Liver (tissue), 3 donors: ENCODE measurements at regions not wholly inside any gene's neighbourhood (a gene's known extent, or its start where the extent isn't known, plus 50 kb on each side); places are given as distances from the start of the nearest gene placed in this dataset.

Experiments used
- CTCF ChIP-seq: fragments of 150-350 bp; IDR thresholded peaks from 2 replicates; pipeline ENCODE4 v1.5.1; 2017; ENCODE audit warnings: improper control_type of control experiment, low read depth, low read length; ENCODE audit not compliant: missing input control
- EGR1 ChIP-seq, 2 donors: IDR thresholded peaks; 2 replicates each; pipeline ENCODE4 v1.6.1; 2016 to 2018; ENCODE audit warnings: antibody characterized with exemption in 2 of 2, low read depth in 2 of 2
- FOXA1 ChIP-seq: IDR thresholded peaks from 2 replicates; pipeline ENCODE4 v1.6.1; 2016; ENCODE audit warnings: antibody characterized with exemption
- GABPA ChIP-seq, 2 donors: IDR thresholded peaks in 1 of 2; conservative IDR thresholded peaks in 1 of 2; 2 replicates each; pipeline ENCODE4 v1.6.1; 2016; ENCODE audit warnings: antibody characterized with exemption in 2 of 2, mild to moderate bottlenecking in 1 of 2, moderate library complexity in 1 of 2
- RAD21 ChIP-seq, 2 donors: IDR thresholded peaks; 2 replicates each; pipeline ENCODE4 v1.6.1; 2016; ENCODE audit warnings: antibody characterized with exemption in 2 of 2, mild to moderate bottlenecking in 2 of 2
- RXRA ChIP-seq, 2 donors: IDR thresholded peaks; 2 replicates each; pipeline ENCODE4 v1.6.1; 2017 to 2018; ENCODE audit warnings: antibody characterized with exemption in 2 of 2, mild to moderate bottlenecking in 1 of 2
- SP1 ChIP-seq: IDR thresholded peaks from 2 replicates; pipeline ENCODE4 v1.6.1; 2018; ENCODE audit warnings: antibody characterized with exemption, mild to moderate bottlenecking
- TF ChIP-seq, protein P1 (sequence below): IDR thresholded peaks from 2 replicates; pipeline ENCODE4 v1.6.1; 2016; ENCODE audit warnings: antibody characterized with exemption, mild to moderate bottlenecking
- TF ChIP-seq, protein P2 (sequence below): IDR thresholded peaks from 2 replicates; pipeline ENCODE4 v1.6.1; 2016; ENCODE audit warnings: antibody characterized with exemption
- donor health status: healthy.
- donor health status: healthy.

GRCh38 chr18:65380986-65381385 is 369.8 kb upstream of the CDH7 start:
- TF ChIP-seq, protein P1, sequence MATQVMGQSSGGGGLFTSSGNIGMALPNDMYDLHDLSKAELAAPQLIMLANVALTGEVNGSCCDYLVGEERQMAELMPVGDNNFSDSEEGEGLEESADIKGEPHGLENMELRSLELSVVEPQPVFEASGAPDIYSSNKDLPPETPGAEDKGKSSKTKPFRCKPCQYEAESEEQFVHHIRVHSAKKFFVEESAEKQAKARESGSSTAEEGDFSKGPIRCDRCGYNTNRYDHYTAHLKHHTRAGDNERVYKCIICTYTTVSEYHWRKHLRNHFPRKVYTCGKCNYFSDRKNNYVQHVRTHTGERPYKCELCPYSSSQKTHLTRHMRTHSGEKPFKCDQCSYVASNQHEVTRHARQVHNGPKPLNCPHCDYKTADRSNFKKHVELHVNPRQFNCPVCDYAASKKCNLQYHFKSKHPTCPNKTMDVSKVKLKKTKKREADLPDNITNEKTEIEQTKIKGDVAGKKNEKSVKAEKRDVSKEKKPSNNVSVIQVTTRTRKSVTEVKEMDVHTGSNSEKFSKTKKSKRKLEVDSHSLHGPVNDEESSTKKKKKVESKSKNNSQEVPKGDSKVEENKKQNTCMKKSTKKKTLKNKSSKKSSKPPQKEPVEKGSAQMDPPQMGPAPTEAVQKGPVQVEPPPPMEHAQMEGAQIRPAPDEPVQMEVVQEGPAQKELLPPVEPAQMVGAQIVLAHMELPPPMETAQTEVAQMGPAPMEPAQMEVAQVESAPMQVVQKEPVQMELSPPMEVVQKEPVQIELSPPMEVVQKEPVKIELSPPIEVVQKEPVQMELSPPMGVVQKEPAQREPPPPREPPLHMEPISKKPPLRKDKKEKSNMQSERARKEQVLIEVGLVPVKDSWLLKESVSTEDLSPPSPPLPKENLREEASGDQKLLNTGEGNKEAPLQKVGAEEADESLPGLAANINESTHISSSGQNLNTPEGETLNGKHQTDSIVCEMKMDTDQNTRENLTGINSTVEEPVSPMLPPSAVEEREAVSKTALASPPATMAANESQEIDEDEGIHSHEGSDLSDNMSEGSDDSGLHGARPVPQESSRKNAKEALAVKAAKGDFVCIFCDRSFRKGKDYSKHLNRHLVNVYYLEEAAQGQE: no peak
- TF ChIP-seq CTCF (no peak), FOXA1 (no peak), EGR1 (IDR thresholded peaks at IDR 0.05; ENCODE audit: low read depth in 2 of 2) (no peak), SP1 (no peak), RXRA (IDR thresholded peaks at IDR 0.05) (no peak), GABPA (IDR thresholded peaks at IDR 0.05 in 1 of 2, conservative IDR thresholded peaks at IDR 0.05 in 1 of 2) (no peak), RAD21 (IDR thresholded peaks at IDR 0.05) (no peak)
- TF ChIP-seq, protein P2, sequence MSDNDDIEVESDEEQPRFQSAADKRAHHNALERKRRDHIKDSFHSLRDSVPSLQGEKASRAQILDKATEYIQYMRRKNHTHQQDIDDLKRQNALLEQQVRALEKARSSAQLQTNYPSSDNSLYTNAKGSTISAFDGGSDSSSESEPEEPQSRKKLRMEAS: no peak
